Tibial artery (tissue), 4 donors: ENCODE measurements at regions not wholly inside any gene's neighbourhood (a gene's known extent, or its start where the extent isn't known, plus 50 kb on each side); places are given as distances from the start of the nearest gene placed in this dataset.

Experiments used
- DNase-seq, 2 donors: peaks; one replicate each; pipeline ENCODE4 v3.0.0-alpha.2; 2019
- H3K27ac ChIP-seq, 2 donors: fragments of 200-600 bp; sonication (generic) in 1 of 2; 1 replicate in 1 of 2; 2 replicates in 1 of 2; pipeline ENCODE4 v1.5.1; 2018 to 2019; ENCODE audit warnings: mild to moderate bottlenecking in 1 of 2
- H3K27me3 ChIP-seq, 2 donors: fragments of 200-600 bp; sonication (generic) in 1 of 2; one replicate each; pipeline versions ENCODE4 v1.5.1 to v1.6.0; 2016 to 2019
- H3K36me3 ChIP-seq, 3 donors: fragments of 200-600 bp; sonication (generic) in 2 of 3; one replicate each; pipeline ENCODE4 v1.5.1; 2016 to 2019; ENCODE audit warnings: mild to moderate bottlenecking in 2 of 3
- H3K4me1 ChIP-seq, 4 donors: fragments of 200-600 bp; sonication (generic) in 2 of 4; 1 replicate in 3 of 4; 2 replicates in 1 of 4; pipeline ENCODE4 v1.5.1; 2016 to 2019
- H3K4me3 ChIP-seq, 2 donors: fragments of 200-600 bp; sonication (generic) in 1 of 2; 1 replicate in 1 of 2; 2 replicates in 1 of 2; pipeline ENCODE4 v1.5.1; 2018 to 2019; ENCODE audit warnings: mild to moderate bottlenecking in 2 of 2
- H3K9me3 ChIP-seq, 3 donors: fragments of 200-600 bp; sonication (generic) in 1 of 3; one replicate each; pipeline ENCODE4 v1.5.1; 2016 to 2019
- CTCF ChIP-seq, 2 experiments: fragments of 200-600 bp in 1 of 2; fragments of 450-650 bp in 1 of 2; IDR thresholded peaks; one replicate each; pipeline ENCODE4 v1.5.1; 2017 to 2019; ENCODE audit warnings: antibody characterized with exemption in 2 of 2, mild to moderate bottlenecking in 1 of 2, moderate library complexity in 1 of 2
- intact Hi-C: fragments of 100-400 bp; cut with DNase I; formaldehyde crosslinking; loops from one replicate; pipeline ENCODE4 v1.15.0; 2023; ENCODE audit warnings: low total_unique reads

DNA sequence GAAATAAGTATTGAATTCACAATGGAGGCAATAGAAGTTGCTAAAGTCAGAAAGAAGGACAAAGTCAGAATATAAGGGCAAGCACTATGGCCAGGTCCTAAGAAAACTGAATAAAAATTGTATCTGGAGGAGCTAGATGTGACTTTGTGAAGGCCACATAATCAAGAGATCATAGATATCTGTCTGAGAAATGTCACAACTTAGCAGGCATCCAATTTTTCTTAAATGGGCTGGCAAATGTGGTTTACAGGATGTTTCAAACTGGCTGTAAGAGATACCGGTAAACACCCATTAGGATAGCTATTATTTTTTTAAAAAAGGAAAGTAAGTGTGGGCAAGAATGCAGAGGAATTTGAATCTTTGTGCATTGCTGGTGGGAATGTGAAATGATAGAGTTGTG is 303.1 kb upstream of the CHORDC1 start:
- Histone ChIP-seq H3K36me3 (no peaks in the 10 kb centered on the region), H3K27ac (no peak overlapping the region), H3K4me3 (no peak overlapping the region), H3K27me3 (no peaks in the 10 kb centered on the region), H3K9me3 (no peaks in the 10 kb centered on the region), H3K4me1 (peaks cover 0 to 12% (median 0%) of the 10 kb centered on the region in 4 donors)
- intact Hi-C loops: no loop called here
- TF ChIP-seq CTCF (IDR thresholded peaks at IDR 0.05): no peak
- DNase-seq: no peak

GRCh38 chr11:90512846-90513245 is 290.0 kb upstream of the CHORDC1 start:
- no peak overlapping the region for H3K4me3 ChIP-seq
- TF ChIP-seq CTCF (IDR thresholded peaks at IDR 0.05): no peak
- intact Hi-C loops: no loop called here
- no peak overlapping the region for H3K27ac ChIP-seq
- no peaks in the 10 kb centered on the region for H3K4me1 ChIP-seq
- no peak for DNase-seq
- H3K27me3 ChIP-seq: no peaks in the 10 kb centered on the region
- H3K9me3 ChIP-seq: no peaks in the 10 kb centered on the region
- no peaks in the 10 kb centered on the region for H3K36me3 ChIP-seq

GRCh38 chr11:90510839-90511238 is 288.0 kb upstream of the CHORDC1 start:
- DNase-seq: no peak
- intact Hi-C loops: no loop called here
- H3K4me3 ChIP-seq: no peak overlapping the region
- H3K27me3 ChIP-seq: no peaks in the 10 kb centered on the region
- no peaks in the 10 kb centered on the region for H3K9me3 ChIP-seq
- H3K4me1 ChIP-seq: no peaks in the 10 kb centered on the region
- no peak for TF ChIP-seq CTCF (IDR thresholded peaks at IDR 0.05)
- no peaks in the 10 kb centered on the region for H3K36me3 ChIP-seq
- no peak overlapping the region for H3K27ac ChIP-seq

DNA sequence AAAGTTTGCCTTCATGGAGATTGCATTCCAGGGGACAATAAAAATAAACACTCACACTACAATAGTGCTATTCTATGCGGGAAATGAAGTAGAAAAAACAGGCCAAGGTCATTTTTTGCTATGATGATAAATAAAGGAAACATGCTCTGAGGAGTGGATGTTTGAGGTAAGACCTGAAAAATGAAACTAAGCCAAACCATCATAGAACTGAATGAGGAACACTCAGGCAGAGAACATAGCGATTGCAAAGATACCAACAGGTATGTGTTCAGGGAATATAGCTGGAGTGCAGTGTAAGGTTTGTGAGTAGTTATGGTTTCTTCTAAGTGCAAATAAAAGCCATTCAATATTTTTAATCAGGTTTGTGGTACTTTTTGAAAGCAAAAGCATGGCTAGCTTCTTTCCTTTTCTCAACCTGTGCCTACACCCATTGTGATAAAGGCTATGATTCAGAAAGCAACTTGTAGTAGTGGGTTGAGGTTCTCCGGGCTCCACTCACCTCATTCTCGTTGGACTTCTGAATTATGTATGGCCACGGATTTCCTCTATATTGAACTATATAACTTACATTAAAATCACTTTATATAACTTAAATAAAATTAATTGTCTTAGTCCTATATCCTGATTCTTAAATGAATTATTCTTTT is 278.2 kb upstream of the CHORDC1 start:
- intact Hi-C loops: no loop called here
- no peak for DNase-seq
- Histone ChIP-seq H3K27ac (no peak overlapping the region), H3K4me3 (no peak overlapping the region), H3K27me3 (no peaks in the 10 kb centered on the region), H3K4me1 (no peaks in the 10 kb centered on the region), H3K36me3 (no peaks in the 10 kb centered on the region), H3K9me3 (no peaks in the 10 kb centered on the region)
- TF ChIP-seq CTCF (IDR thresholded peaks at IDR 0.05): no peak

DNA sequence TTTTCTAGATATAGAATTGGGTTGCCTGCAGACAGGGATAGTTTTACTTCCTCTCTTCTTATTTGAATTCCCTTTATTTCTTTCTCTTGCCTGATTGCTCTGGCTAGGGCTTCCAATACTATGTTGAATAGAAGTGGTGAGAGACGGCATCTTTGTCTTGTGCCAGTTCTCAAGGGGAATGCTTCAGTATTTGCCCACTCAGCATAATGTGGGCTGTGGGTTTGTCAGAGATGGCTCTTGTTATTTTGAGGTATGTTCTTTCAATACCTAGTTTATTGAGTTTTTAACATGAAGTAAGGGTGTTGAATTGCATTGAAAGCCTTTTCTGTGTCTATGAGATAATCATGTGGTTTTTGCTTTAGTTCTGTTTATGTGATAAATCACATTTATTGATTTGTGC is 273.9 kb upstream of the CHORDC1 start:
- no peak for DNase-seq
- TF ChIP-seq CTCF (IDR thresholded peaks at IDR 0.05): no peak
- Histone ChIP-seq H3K4me1 (peaks cover 0 to 11% (median 0%) of the 10 kb centered on the region in 4 donors), H3K9me3 (no peaks in the 10 kb centered on the region), H3K4me3 (no peak overlapping the region), H3K27ac (no peak overlapping the region), H3K27me3 (no peaks in the 10 kb centered on the region), H3K36me3 (no peaks in the 10 kb centered on the region)
- intact Hi-C loops: no loop called here

DNA sequence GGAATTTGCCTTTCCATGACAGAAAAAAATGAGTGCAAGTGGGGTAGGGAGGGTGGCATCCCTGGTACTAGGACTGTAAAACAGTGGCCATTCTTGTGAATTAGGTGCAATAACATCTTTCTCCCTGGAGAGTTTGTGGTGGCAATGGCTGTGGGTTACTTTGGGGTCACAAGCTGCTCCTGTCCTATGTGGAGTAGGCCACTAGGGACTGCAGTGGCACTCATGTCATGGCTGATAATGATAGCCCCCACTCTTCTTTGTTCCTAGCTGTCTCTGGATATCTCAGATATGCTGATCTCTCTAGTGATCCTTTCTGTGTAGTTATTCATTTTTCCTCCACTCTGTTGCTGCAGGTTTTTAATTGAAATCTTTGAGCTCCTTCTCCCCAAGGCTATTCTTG is 270.5 kb upstream of the CHORDC1 start:
- intact Hi-C loops: no loop called here
- no peak overlapping the region for H3K27ac ChIP-seq
- no peaks in the 10 kb centered on the region for H3K36me3 ChIP-seq
- peaks cover 0 to 22% (median 0%) of the 10 kb centered on the region in 4 donors for H3K4me1 ChIP-seq
- H3K4me3 ChIP-seq: no peak overlapping the region
- DNase-seq: no peak
- H3K27me3 ChIP-seq: no peaks in the 10 kb centered on the region
- TF ChIP-seq CTCF (IDR thresholded peaks at IDR 0.05): no peak
- H3K9me3 ChIP-seq: no peaks in the 10 kb centered on the region
